ENCODE measurements at regions not wholly inside any gene's neighbourhood (a gene's known extent, or its start where the extent isn't known, plus 50 kb on each side); places are given as distances from the start of the nearest gene placed in this dataset.
"Not testable (repeated sequence)": the region's sequence is repeated elsewhere in the genome, so short reads cannot be mapped to it uniquely, and the experiment has no call there.

DNA sequence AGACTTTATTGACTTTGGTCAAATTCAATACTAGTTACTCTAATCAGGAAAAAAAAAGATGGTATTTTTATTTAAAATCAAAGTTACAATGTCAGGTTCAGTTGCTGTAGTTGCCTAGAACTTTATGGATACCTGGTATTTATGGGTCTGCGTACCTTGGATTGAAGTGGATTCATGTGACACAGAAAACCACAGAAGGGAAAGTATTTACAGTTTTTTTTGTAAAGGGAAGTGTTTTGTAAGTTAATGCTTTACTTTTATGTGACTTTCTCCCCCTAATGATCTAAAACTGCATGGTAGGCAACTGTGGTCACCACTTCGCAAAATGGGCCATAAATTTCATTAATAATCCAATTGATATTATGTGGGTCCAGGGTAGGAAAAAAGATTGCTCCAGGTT lies 65.2 kb upstream of the ADA2 start:
- H3K27me3 ChIP-seq (replicated peaks; ENCODE audit: insufficient read depth, low read depth, low read length, poor library complexity), result no peaks in the 10 kb centered on the region
- ChIA-PET POLR2A (ENCODE audit: low non-redundant PET) (no interaction called here), CTCF (no interaction called here)
- H3K9me3 ChIP-seq (ENCODE audit: low read depth, low read length, poor library complexity, severe bottlenecking), result no peaks in the 10 kb centered on the region
- intact Hi-C loops (cut with micrococcal nuclease; ENCODE audit: unreplicated experiment), result no loop called here
- H3K4me3 ChIP-seq (ENCODE audit: low read depth, low read length, poor library complexity, severe bottlenecking), result no peak overlapping the region
- H3K27ac ChIP-seq (ENCODE audit: low read depth, low read length, poor library complexity, severe bottlenecking), result no peak overlapping the region
- H3K36me3 ChIP-seq (ENCODE audit: insufficient read depth, low read length, poor library complexity, severe bottlenecking), result no peaks in the 10 kb centered on the region
- no TSS peak for BruUV-seq (replicated peaks)
- no peaks in the 10 kb centered on the region for H3K4me1 ChIP-seq (ENCODE audit: insufficient read depth, low read length, poor library complexity, severe bottlenecking)
- DNase-seq (ENCODE audit: low spot score), result no peak
- TF ChIP-seq, protein P1, sequence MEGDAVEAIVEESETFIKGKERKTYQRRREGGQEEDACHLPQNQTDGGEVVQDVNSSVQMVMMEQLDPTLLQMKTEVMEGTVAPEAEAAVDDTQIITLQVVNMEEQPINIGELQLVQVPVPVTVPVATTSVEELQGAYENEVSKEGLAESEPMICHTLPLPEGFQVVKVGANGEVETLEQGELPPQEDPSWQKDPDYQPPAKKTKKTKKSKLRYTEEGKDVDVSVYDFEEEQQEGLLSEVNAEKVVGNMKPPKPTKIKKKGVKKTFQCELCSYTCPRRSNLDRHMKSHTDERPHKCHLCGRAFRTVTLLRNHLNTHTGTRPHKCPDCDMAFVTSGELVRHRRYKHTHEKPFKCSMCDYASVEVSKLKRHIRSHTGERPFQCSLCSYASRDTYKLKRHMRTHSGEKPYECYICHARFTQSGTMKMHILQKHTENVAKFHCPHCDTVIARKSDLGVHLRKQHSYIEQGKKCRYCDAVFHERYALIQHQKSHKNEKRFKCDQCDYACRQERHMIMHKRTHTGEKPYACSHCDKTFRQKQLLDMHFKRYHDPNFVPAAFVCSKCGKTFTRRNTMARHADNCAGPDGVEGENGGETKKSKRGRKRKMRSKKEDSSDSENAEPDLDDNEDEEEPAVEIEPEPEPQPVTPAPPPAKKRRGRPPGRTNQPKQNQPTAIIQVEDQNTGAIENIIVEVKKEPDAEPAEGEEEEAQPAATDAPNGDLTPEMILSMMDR (conservative IDR thresholded peaks at IDR 0.05; ENCODE audit: low read depth, low read length), result no peak
- TF ChIP-seq EZH2 (IDR thresholded peaks at IDR 0.05; ENCODE audit: borderline replicate concordance, low read depth, low read length, poor library complexity, severe bottlenecking), result no peak

DNA sequence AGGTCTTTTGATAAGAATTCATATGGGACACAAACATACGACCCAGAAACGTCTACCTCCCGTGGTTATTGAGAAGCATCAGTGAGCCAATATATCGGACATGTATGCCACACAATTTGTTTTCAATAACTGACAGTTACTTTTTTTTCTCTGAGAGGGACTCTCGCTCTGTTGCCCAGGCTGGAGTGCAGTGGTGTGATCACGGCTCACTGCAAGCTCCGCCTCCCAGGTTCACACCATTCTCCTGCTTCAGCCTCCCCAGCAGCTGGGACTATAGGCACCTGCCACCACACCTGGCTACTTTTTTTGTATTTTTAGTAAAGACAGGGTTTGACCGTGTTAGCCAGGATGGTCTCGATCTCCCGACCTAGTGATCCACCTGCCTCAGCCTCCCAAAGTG lies 64.6 kb upstream of the ADA2 start:
- H3K27me3 ChIP-seq (replicated peaks; ENCODE audit: insufficient read depth, low read depth, low read length, poor library complexity); H3K9me3 ChIP-seq (ENCODE audit: low read depth, low read length, poor library complexity, severe bottlenecking); DNase-seq (ENCODE audit: low spot score); H3K36me3 ChIP-seq (ENCODE audit: insufficient read depth, low read length, poor library complexity, severe bottlenecking); BruUV-seq (replicated peaks); POLR2A ChIA-PET (ENCODE audit: low non-redundant PET); intact Hi-C loops (cut with micrococcal nuclease; ENCODE audit: unreplicated experiment); CTCF ChIA-PET; H3K27ac ChIP-seq (ENCODE audit: low read depth, low read length, poor library complexity, severe bottlenecking); H3K4me1 ChIP-seq (ENCODE audit: insufficient read depth, low read length, poor library complexity, severe bottlenecking); H3K4me3 ChIP-seq (ENCODE audit: low read depth, low read length, poor library complexity, severe bottlenecking): not testable (repeated sequence)

DNA sequence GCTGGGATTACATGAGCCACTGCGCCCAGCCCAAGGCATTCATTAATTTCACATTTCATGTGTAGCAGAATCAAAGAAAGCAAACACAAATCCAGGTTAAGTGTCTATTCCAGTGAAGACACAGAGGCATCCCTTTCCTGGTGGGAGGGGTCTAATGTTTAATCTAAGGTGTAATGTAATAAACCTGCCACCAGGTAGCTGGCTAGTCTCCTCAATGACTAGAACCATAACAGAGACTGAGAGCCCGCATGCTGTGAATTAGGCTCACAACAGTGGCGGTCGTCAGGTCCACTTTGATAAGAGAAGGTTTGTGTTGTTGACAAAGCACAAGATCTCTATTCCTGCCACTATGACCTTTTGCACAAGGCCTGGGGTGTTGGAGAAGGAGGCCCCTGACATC lies 64.2 kb upstream of the ADA2 start:
- Histone ChIP-seq H3K9me3 (ENCODE audit: low read depth, low read length, poor library complexity, severe bottlenecking) (no peaks in the 10 kb centered on the region), H3K36me3 (ENCODE audit: insufficient read depth, low read length, poor library complexity, severe bottlenecking) (no peaks in the 10 kb centered on the region), H3K27ac (ENCODE audit: low read depth, low read length, poor library complexity, severe bottlenecking) (no peak overlapping the region), H3K27me3 (replicated peaks; ENCODE audit: insufficient read depth, low read depth, low read length, poor library complexity) (no peaks in the 10 kb centered on the region), H3K4me3 (ENCODE audit: low read depth, low read length, poor library complexity, severe bottlenecking) (no peak overlapping the region), H3K4me1 (ENCODE audit: insufficient read depth, low read length, poor library complexity, severe bottlenecking) (no peaks in the 10 kb centered on the region)
- ChIA-PET POLR2A (ENCODE audit: low non-redundant PET) (no interaction called here), CTCF (no interaction called here)
- TF ChIP-seq EZH2 (IDR thresholded peaks at IDR 0.05; ENCODE audit: borderline replicate concordance, low read depth, low read length, poor library complexity, severe bottlenecking), result no peak
- TF ChIP-seq, protein P1 (conservative IDR thresholded peaks at IDR 0.05; ENCODE audit: low read depth, low read length), result no peak
- no TSS peak for BruUV-seq (replicated peaks)
- DNase-seq (ENCODE audit: low spot score), result no peak
- intact Hi-C loops (cut with micrococcal nuclease; ENCODE audit: unreplicated experiment), result no loop called here

DNA sequence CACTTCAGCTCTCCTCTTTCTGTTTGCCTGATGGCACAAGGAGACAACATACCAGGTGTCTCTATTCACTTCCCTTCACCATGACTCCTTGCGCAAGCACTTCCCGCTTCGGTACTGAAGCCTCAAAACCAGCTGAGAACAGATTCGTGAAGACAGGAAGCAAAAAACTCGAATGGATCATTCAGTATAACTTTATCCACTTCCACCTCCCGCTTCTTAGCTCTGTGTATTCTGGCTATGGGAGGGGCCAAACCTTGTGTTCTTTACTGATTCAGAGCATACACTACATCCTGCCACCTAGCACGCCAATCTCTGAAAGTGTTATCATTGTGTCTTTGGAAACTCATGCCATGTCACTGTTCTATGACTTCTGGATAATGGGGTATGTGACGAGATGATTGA lies 62.2 kb upstream of the ADA2 start:
- no peaks in the 10 kb centered on the region for H3K9me3 ChIP-seq (ENCODE audit: low read depth, low read length, poor library complexity, severe bottlenecking)
- BruUV-seq (replicated peaks), result no TSS peak
- intact Hi-C loops (cut with micrococcal nuclease; ENCODE audit: unreplicated experiment), result no loop called here
- ChIA-PET POLR2A (ENCODE audit: low non-redundant PET) (no interaction called here), CTCF (no interaction called here)
- no peak overlapping the region for H3K4me3 ChIP-seq (ENCODE audit: low read depth, low read length, poor library complexity, severe bottlenecking)
- H3K27ac ChIP-seq (ENCODE audit: low read depth, low read length, poor library complexity, severe bottlenecking), result no peak overlapping the region
- no peak for DNase-seq (ENCODE audit: low spot score)
- TF ChIP-seq, protein P1 (conservative IDR thresholded peaks at IDR 0.05; ENCODE audit: low read depth, low read length), result no peak
- no peak for TF ChIP-seq EZH2 (IDR thresholded peaks at IDR 0.05; ENCODE audit: borderline replicate concordance, low read depth, low read length, poor library complexity, severe bottlenecking)
- no peaks in the 10 kb centered on the region for H3K27me3 ChIP-seq (replicated peaks; ENCODE audit: insufficient read depth, low read depth, low read length, poor library complexity)
- no peaks in the 10 kb centered on the region for H3K36me3 ChIP-seq (ENCODE audit: insufficient read depth, low read length, poor library complexity, severe bottlenecking)
- H3K4me1 ChIP-seq (ENCODE audit: insufficient read depth, low read length, poor library complexity, severe bottlenecking), result no peaks in the 10 kb centered on the region
